H9 (cell line): ENCODE measurements at regions not wholly inside any gene's neighbourhood (a gene's known extent, or its start where the extent isn't known, plus 50 kb on each side); places are given as distances from the start of the nearest gene placed in this dataset.
A peak's percentile ranks its signal among the peaks of the same experiment; 100 is the strongest.

Experiments
- DNase-seq: peaks from one replicate; pipeline ENCODE4 v3.0.0-alpha.2; 2017
- H2AFZ ChIP-seq: one replicate; pipeline ENCODE4 v1.6.1; 2013; ENCODE audit warnings: mild to moderate bottlenecking, low read length, control low read depth, moderate library complexity
- H2AK5ac ChIP-seq: 2 replicates; pipeline ENCODE4 v1.6.1; 2013; ENCODE audit warnings: low read length, control low read depth, mixed read lengths; ENCODE audit not compliant: insufficient read length
- H2BK120ac ChIP-seq: one replicate; pipeline ENCODE4 v1.6.1; 2013; ENCODE audit warnings: low read depth, mild to moderate bottlenecking, low read length, control low read depth, inconsistent platforms; ENCODE audit not compliant: poor library complexity, severe bottlenecking
- H2BK12ac ChIP-seq: 2 replicates; pipeline ENCODE4 v1.6.1; 2013; ENCODE audit warnings: low read length, control low read depth, mixed read lengths, low read depth; ENCODE audit not compliant: insufficient read length
- H2BK15ac ChIP-seq: 2 replicates; pipeline ENCODE4 v1.6.1; 2013; ENCODE audit warnings: low read depth, low read length, control low read depth
- H2BK20ac ChIP-seq: one replicate; pipeline ENCODE4 v1.6.1; 2013; ENCODE audit warnings: low read depth, mild to moderate bottlenecking, low read length, control low read depth, inconsistent platforms; ENCODE audit not compliant: poor library complexity, severe bottlenecking
- H2BK5ac ChIP-seq: 2 replicates; pipeline ENCODE4 v1.6.1; 2013; ENCODE audit warnings: low read length, control low read depth, mixed read lengths; ENCODE audit not compliant: insufficient read length
- H3K14ac ChIP-seq: 2 replicates; pipeline ENCODE4 v1.6.1; 2013; ENCODE audit warnings: low read length, control low read depth; ENCODE audit not compliant: insufficient read depth
- H3K18ac ChIP-seq: 2 replicates; pipeline ENCODE4 v1.6.1; 2013; ENCODE audit warnings: low read depth, mild to moderate bottlenecking, mixed read lengths, low read length, control low read depth; ENCODE audit not compliant: insufficient read length
- H3K23ac ChIP-seq: 2 replicates; pipeline ENCODE4 v1.6.1; 2013; ENCODE audit warnings: low read length, control low read depth, mixed read lengths, low read depth; ENCODE audit not compliant: insufficient read length
- H3K23me2 ChIP-seq: 2 replicates; pipeline ENCODE4 v1.6.1; 2013; ENCODE audit warnings: low read depth, mild to moderate bottlenecking, mixed read lengths, low read length, control low read depth; ENCODE audit not compliant: insufficient read length, poor library complexity, severe bottlenecking
- H3K27ac ChIP-seq: 2 replicates; pipeline ENCODE4 v1.5.1; 2013; ENCODE audit warnings: low read length, control low read depth, mixed read lengths, low read depth; ENCODE audit not compliant: insufficient read length
- H3K27me3 ChIP-seq: 2 replicates; pipeline ENCODE4 v1.6.1; 2013; ENCODE audit warnings: low read length, control low read depth, inconsistent platforms; ENCODE audit not compliant: insufficient read depth
- H3K4ac ChIP-seq: 2 replicates; pipeline ENCODE4 v1.6.1; 2013; ENCODE audit warnings: low read depth, mild to moderate bottlenecking, control low read depth, inconsistent platforms, low read length, moderate library complexity
- H3K4me1 ChIP-seq: 2 replicates; pipeline ENCODE4 v1.6.1; 2013; ENCODE audit warnings: low read length, control low read depth, inconsistent platforms; ENCODE audit not compliant: insufficient read depth
- H3K4me2 ChIP-seq: 2 replicates; pipeline ENCODE4 v1.6.1; 2013; ENCODE audit warnings: low read length, control low read depth, mixed read lengths; ENCODE audit not compliant: insufficient read length, insufficient read depth
- H3K56ac ChIP-seq: 2 replicates; pipeline ENCODE4 v1.6.1; 2013; ENCODE audit warnings: low read depth, mild to moderate bottlenecking, mixed read lengths, low read length, control low read depth; ENCODE audit not compliant: insufficient read length
- H3K79me1 ChIP-seq: 2 replicates; pipeline ENCODE4 v1.6.1; 2013; ENCODE audit warnings: low read depth, mild to moderate bottlenecking, moderate library complexity, low read length, control low read depth, inconsistent platforms; ENCODE audit not compliant: insufficient read depth, poor library complexity, severe bottlenecking
- H3K79me2 ChIP-seq: 2 replicates; pipeline ENCODE4 v1.6.1; 2013; ENCODE audit warnings: low read length, control low read depth, inconsistent platforms; ENCODE audit not compliant: insufficient read depth
- H3K9ac ChIP-seq: 2 replicates; pipeline ENCODE4 v1.6.1; 2013; ENCODE audit warnings: low read length, control low read depth, mixed read lengths; ENCODE audit not compliant: insufficient read length; ENCODE audit errors: extremely low read depth
- H3K9me3 ChIP-seq: one replicate; pipeline ENCODE4 v1.6.1; 2013; ENCODE audit warnings: low read depth, low read length, inconsistent platforms; ENCODE audit not compliant: control insufficient read depth
- H3T11ph ChIP-seq: one replicate; pipeline ENCODE4 v1.6.1; 2013; ENCODE audit warnings: mild to moderate bottlenecking, low read length, control low read depth, inconsistent platforms
- H4K20me1 ChIP-seq: one replicate; pipeline ENCODE4 v1.6.1; 2013; ENCODE audit not compliant: control insufficient read depth, insufficient read length, insufficient read depth
- H4K5ac ChIP-seq: 2 replicates; pipeline ENCODE4 v1.6.1; 2013; ENCODE audit warnings: low read depth, mild to moderate bottlenecking, mixed read lengths, low read length, control low read depth; ENCODE audit not compliant: insufficient read length
- H4K8ac ChIP-seq: replicated peaks from 2 replicates; pipeline ENCODE4 v1.6.1; 2013; ENCODE audit warnings: low read length, control low read depth, mixed read lengths, low read depth; ENCODE audit not compliant: insufficient read length
- H4K91ac ChIP-seq: 2 replicates; pipeline ENCODE4 v1.6.1; 2013; ENCODE audit warnings: low read depth, mild to moderate bottlenecking, moderate library complexity, mixed read lengths, low read length, control low read depth; ENCODE audit not compliant: insufficient read length
- H3K27ac Mint-ChIP-seq, 3 experiments: 2 replicates in 2 of 3; 3 replicates in 1 of 3; pipeline ENCODE4 v1.8.0; 2020 to 2021; ENCODE audit warnings: mixed read lengths in 3 of 3, mild to moderate bottlenecking in 1 of 3, moderate library complexity in 1 of 3
- H3K27me3 Mint-ChIP-seq: 2 replicates; pipeline ENCODE4 v1.8.0; 2021; ENCODE audit warnings: low read depth, mild to moderate bottlenecking, moderate library complexity, mixed read lengths
- H3K36me3 Mint-ChIP-seq, 3 experiments: 2 replicates in 2 of 3; 3 replicates in 1 of 3; pipeline ENCODE4 v1.8.0; 2020 to 2021; ENCODE audit warnings: low read depth in 3 of 3, mixed read lengths in 3 of 3; ENCODE audit not compliant: insufficient read depth in 1 of 3
- H3K4me1 Mint-ChIP-seq, 2 experiments: 2 replicates each; pipeline ENCODE4 v1.8.0; 2020; ENCODE audit warnings: mixed read lengths in 2 of 2
- H3K4me3 Mint-ChIP-seq, 2 experiments: 2 replicates in 1 of 2; 3 replicates in 1 of 2; pipeline ENCODE4 v1.8.0; 2020 to 2021; ENCODE audit warnings: mild to moderate bottlenecking in 2 of 2, mixed read lengths in 2 of 2, moderate library complexity in 1 of 2
- H3K9me3 Mint-ChIP-seq, 2 experiments: 2 replicates in 1 of 2; 3 replicates in 1 of 2; pipeline ENCODE4 v1.8.0; 2020; ENCODE audit warnings: mild to moderate bottlenecking in 2 of 2, mixed read lengths in 2 of 2, moderate library complexity in 1 of 2
- WGBS: extraction: QIAGEN DNeasy Blood & Tissue Kit; methylation state at CpG from one replicate; pipeline ENCODE4 v1.1.7; 2013; ENCODE audit warnings: missing lambda C conversion rate, low lambda C conversion rate, mixed read lengths; ENCODE audit not compliant: insufficient read length; ENCODE audit errors: extremely low coverage; 5-methylcytosine and 5-hydroxymethylcytosine counted together
- TF ChIP-seq, protein P1 (sequence below): fragments of 200-600 bp; sonication (generic); conservative IDR thresholded peaks from 3 replicates; pipeline ENCODE4 v1.8.0; 2021; ENCODE audit warnings: antibody characterized with exemption, mild to moderate bottlenecking

DNA sequence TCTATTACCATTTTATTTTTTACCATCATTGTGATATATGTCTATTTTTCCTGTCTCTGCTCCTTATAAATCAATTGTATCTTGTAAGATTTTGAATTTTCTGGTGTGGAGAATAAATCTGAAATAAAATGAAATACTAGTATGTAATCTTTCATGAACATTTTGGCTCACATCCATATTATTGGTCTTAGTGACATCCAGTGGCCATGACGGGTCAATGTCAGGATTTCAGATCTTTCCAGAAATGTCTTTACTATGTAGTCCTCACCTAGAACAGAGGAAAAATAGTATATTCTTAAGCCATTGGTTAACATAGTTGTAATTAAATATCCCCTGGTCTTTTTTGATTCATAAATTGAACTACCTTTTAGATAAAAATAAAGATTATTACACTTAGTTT is 109.8 kb upstream of the GPC6 start:
- H2BK15ac ChIP-seq: no peak overlapping the region
- no peak overlapping the region for H2BK20ac ChIP-seq
- H3K4me1 Mint-ChIP-seq: no peaks in the 10 kb centered on the region; a peak in 1 of 4 replicates
- H3K9me3 ChIP-seq: no peaks in the 10 kb centered on the region
- H3K79me1 ChIP-seq: no peaks in the 10 kb centered on the region
- no peak overlapping the region for H4K8ac ChIP-seq
- no peaks in the 10 kb centered on the region for H3K4me1 ChIP-seq
- H3K4me2 ChIP-seq: no peak overlapping the region
- H3K23ac ChIP-seq: no peak overlapping the region
- no peak overlapping the region for H2AK5ac ChIP-seq
- no peak overlapping the region for H3K4me3 Mint-ChIP-seq
- H4K91ac ChIP-seq: no peak overlapping the region
- no peak overlapping the region for H3K56ac ChIP-seq
- no peak overlapping the region for H3T11ph ChIP-seq
- H4K20me1 ChIP-seq: no peaks in the 10 kb centered on the region
- no peak overlapping the region for H2BK5ac ChIP-seq
- no peaks in the 10 kb centered on the region for H3K27me3 ChIP-seq
- H3K27ac Mint-ChIP-seq: no peak overlapping the region
- H2AFZ ChIP-seq: no peak overlapping the region
- H3K4ac ChIP-seq: no peak overlapping the region
- no peak overlapping the region for H3K9ac ChIP-seq
- DNase-seq: no peak
- H3K79me2 ChIP-seq: no peaks in the 10 kb centered on the region
- no peak overlapping the region for H4K5ac ChIP-seq
- H3K36me3 Mint-ChIP-seq: peaks cover 4 to 6% (median 5%) of the 10 kb centered on the region in 3 experiments; a peak in 4 of 7 replicates
- no peaks in the 10 kb centered on the region for H3K27me3 Mint-ChIP-seq
- peaks cover 5 to 10% of the 10 kb centered on the region in 2 experiments; a peak in 4 of 5 replicates for H3K9me3 Mint-ChIP-seq
- H3K23me2 ChIP-seq: no peaks in the 10 kb centered on the region
- H3K14ac ChIP-seq: no peak overlapping the region
- no peak overlapping the region for H2BK12ac ChIP-seq
- H3K18ac ChIP-seq: no peak overlapping the region
- TF ChIP-seq, protein P1, sequence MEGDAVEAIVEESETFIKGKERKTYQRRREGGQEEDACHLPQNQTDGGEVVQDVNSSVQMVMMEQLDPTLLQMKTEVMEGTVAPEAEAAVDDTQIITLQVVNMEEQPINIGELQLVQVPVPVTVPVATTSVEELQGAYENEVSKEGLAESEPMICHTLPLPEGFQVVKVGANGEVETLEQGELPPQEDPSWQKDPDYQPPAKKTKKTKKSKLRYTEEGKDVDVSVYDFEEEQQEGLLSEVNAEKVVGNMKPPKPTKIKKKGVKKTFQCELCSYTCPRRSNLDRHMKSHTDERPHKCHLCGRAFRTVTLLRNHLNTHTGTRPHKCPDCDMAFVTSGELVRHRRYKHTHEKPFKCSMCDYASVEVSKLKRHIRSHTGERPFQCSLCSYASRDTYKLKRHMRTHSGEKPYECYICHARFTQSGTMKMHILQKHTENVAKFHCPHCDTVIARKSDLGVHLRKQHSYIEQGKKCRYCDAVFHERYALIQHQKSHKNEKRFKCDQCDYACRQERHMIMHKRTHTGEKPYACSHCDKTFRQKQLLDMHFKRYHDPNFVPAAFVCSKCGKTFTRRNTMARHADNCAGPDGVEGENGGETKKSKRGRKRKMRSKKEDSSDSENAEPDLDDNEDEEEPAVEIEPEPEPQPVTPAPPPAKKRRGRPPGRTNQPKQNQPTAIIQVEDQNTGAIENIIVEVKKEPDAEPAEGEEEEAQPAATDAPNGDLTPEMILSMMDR: peak; percentile 58
- H3K27ac ChIP-seq: no peak overlapping the region
- H2BK120ac ChIP-seq: no peak overlapping the region
- no CpG with 5 or more reads among the region's 1 CpG for WGBS
